A549 (cell line): ENCODE measurements at regions not wholly inside any gene's neighbourhood (a gene's known extent, or its start where the extent isn't known, plus 50 kb on each side); places are given as distances from the start of the nearest gene placed in this dataset.

Experiments
- ATAC-seq, 2 experiments: fragments of 200-7000 bp in 1 of 2; fragments of >200 bp in 1 of 2; cut with Nextera tagmentation in 1 of 2; cut with Tn5 transposase in 1 of 2; 3 replicates each; pipeline versions ENCODE4 v1.8.0 to v1.9.1; 2018 to 2020; ENCODE audit warnings: mild to moderate bottlenecking in 1 of 2, moderate library complexity in 1 of 2
- CTCF ChIA-PET: fragments of 300-600 bp; sonication (Branson Sonifier 250); formaldehyde crosslinking; extraction: SDS; loops from one replicate; lab custom pipeline; 2021; ENCODE audit warnings: antibody characterized with exemption, inconsistent platforms; lab: Yijun Ruan, JAX
- POLR2A ChIA-PET: fragments of 350-600 bp; formaldehyde crosslinking; extraction: SDS; loops from one replicate; lab custom pipeline; 2021; ENCODE audit warnings: antibody characterized with exemption, inconsistent platforms; lab: Yijun Ruan, JAX
- DNase-seq, 2 experiments: peaks; one replicate each; pipeline versions ENCODE4 v3.0.0 to v3.0.0-alpha.2; 2011 to 2016; ENCODE audit warnings: low read depth in 1 of 2, low spot score in 1 of 2
- FAIRE-seq: peaks from 2 replicates; lab custom pipeline; 2011; peaks lifted over from hg19 to GRCh38; lab: Jason Lieb, UNC
- H3K27ac ChIP-seq, 2 experiments: fragments of >200 bp; sonication (Bioruptor Twin); formaldehyde crosslinking; 3 replicates each; pipeline ENCODE4 v1.5.1; 2016 to 2017
- H3K4me1 ChIP-seq: fragments of >200 bp; sonication (Bioruptor Twin); formaldehyde crosslinking; 3 replicates; pipeline ENCODE4 v1.6.1; 2016
- H3K4me2 ChIP-seq: fragments of >200 bp; sonication (Bioruptor Twin); formaldehyde crosslinking; 3 replicates; pipeline ENCODE4 v1.6.1; 2016
- H3K4me3 ChIP-seq: fragments of >200 bp; sonication (Bioruptor Twin); formaldehyde crosslinking; 3 replicates; pipeline ENCODE4 v1.5.1; 2016
- H3K9me3 ChIP-seq: fragments of >200 bp; sonication (Bioruptor Twin); formaldehyde crosslinking; 3 replicates; pipeline ENCODE4 v1.6.1; 2016
- CBX8 ChIP-seq: fragments of 200-600 bp; sonication (generic); IDR thresholded peaks from 2 replicates; pipeline ENCODE4 v1.6.1; 2016
- CEBPB ChIP-seq, 2 experiments: fragments of >200 bp in 1 of 2; sonication (Bioruptor Twin) in 1 of 2; formaldehyde crosslinking in 1 of 2; IDR thresholded peaks; 2 replicates each; pipeline ENCODE4 v1.6.1; 2012 to 2016
- CHD2 ChIP-seq: fragments of 150-350 bp; IDR thresholded peaks from 2 replicates; pipeline ENCODE4 v1.6.1; 2014; ENCODE audit warnings: low read length; ENCODE audit not compliant: partially characterized antibody
- CHD4 ChIP-seq: fragments of 200-600 bp; sonication (generic); IDR thresholded peaks from 2 replicates; pipeline ENCODE4 v1.6.1; 2016; ENCODE audit warnings: antibody characterized with exemption, mild to moderate bottlenecking, borderline replicate concordance
- CTCF ChIP-seq: fragments of >200 bp; sonication (Bioruptor Twin); formaldehyde crosslinking; IDR thresholded peaks from 3 replicates; pipeline ENCODE4 v1.5.1; 2016
- E2F6 ChIP-seq: IDR thresholded peaks from 2 replicates; pipeline ENCODE4 v1.6.1; 2012; ENCODE audit warnings: low read depth, borderline replicate concordance
- EHF ChIP-seq: fragments of 250-450 bp; sonication (Bioruptor Pico); IDR thresholded peaks from 2 replicates; pipeline ENCODE4 v1.5.0; 2020; ENCODE audit warnings: mild to moderate bottlenecking
- EHMT2 ChIP-seq: fragments of 200-600 bp; sonication (generic); IDR thresholded peaks from 2 replicates; pipeline ENCODE4 v1.6.1; 2016; ENCODE audit warnings: antibody characterized with exemption, low read depth, mild to moderate bottlenecking, moderate library complexity
- EP300 ChIP-seq, 2 experiments: fragments of >200 bp; sonication (Bioruptor Twin); formaldehyde crosslinking; IDR thresholded peaks; 2 replicates in 1 of 2; 3 replicates in 1 of 2; pipeline ENCODE4 v1.6.1; 2016 to 2017
- ESRRA ChIP-seq: fragments of 150-350 bp; IDR thresholded peaks from 2 replicates; pipeline ENCODE4 v1.6.1; 2014; ENCODE audit warnings: mild to moderate bottlenecking, low read length, borderline replicate concordance
- FOSL2 ChIP-seq, 2 experiments: fragments of 450-650 bp in 1 of 2; fragments of >200 bp in 1 of 2; sonication (Bioruptor Twin) in 1 of 2; formaldehyde crosslinking; IDR thresholded peaks; 2 replicates each; pipeline versions ENCODE4 v1.5.0 to v1.6.1; 2016 to 2020; ENCODE audit warnings: mild to moderate bottlenecking in 1 of 2, moderate library complexity in 1 of 2
- FOXS1 ChIP-seq: fragments of 250-450 bp; sonication (Bioruptor Pico); IDR thresholded peaks from 2 replicates; pipeline ENCODE4 v1.5.0; 2020; ENCODE audit warnings: mild to moderate bottlenecking, moderate library complexity
- HDAC2 ChIP-seq: fragments of 200-600 bp; sonication (generic); IDR thresholded peaks from 2 replicates; pipeline ENCODE4 v1.6.1; 2016
- HEYL ChIP-seq: fragments of 250-450 bp; sonication (Bioruptor Pico); IDR thresholded peaks from 2 replicates; pipeline ENCODE4 v1.8.0; 2021; ENCODE audit warnings: mild to moderate bottlenecking, moderate library complexity
- HOXA7 ChIP-seq: fragments of 250-450 bp; sonication (Bioruptor Pico); IDR thresholded peaks from 2 replicates; pipeline ENCODE4 v1.5.0; 2020; ENCODE audit warnings: mild to moderate bottlenecking, moderate library complexity
- HOXB5 ChIP-seq: fragments of 250-450 bp; sonication (Bioruptor Pico); IDR thresholded peaks from 2 replicates; pipeline ENCODE4 v1.5.0; 2020; ENCODE audit warnings: mild to moderate bottlenecking, moderate library complexity
- JUN ChIP-seq, 2 experiments: fragments of >200 bp; sonication (Bioruptor Twin); formaldehyde crosslinking; IDR thresholded peaks; 2 replicates in 1 of 2; 3 replicates in 1 of 2; pipeline ENCODE4 v1.6.1; 2016 to 2017
- JUNB ChIP-seq: fragments of >200 bp; sonication (Bioruptor Twin); formaldehyde crosslinking; IDR thresholded peaks from 2 replicates; pipeline ENCODE4 v1.6.1; 2016
- MAFK ChIP-seq: fragments of 450-650 bp; IDR thresholded peaks from 2 replicates; pipeline ENCODE4 v1.6.1; 2014; ENCODE audit not compliant: partially characterized antibody
- MAX ChIP-seq: IDR thresholded peaks from 2 replicates; pipeline ENCODE4 v1.6.1; 2012
- MAZ ChIP-seq: fragments of 150-350 bp; IDR thresholded peaks from 2 replicates; pipeline ENCODE4 v1.6.1; 2014; ENCODE audit warnings: antibody characterized with exemption, low read depth, low read length, borderline replicate concordance
- MYC ChIP-seq: IDR thresholded peaks from 2 replicates; pipeline ENCODE4 v1.6.1; 2012; ENCODE audit warnings: mild to moderate bottlenecking, inconsistent platforms, low read length, improper control_type of control experiment, borderline replicate concordance
- NFE2L2 ChIP-seq: fragments of 150-350 bp; conservative IDR thresholded peaks from 2 replicates; pipeline ENCODE4 v1.6.1; 2014; ENCODE audit warnings: low read length
- NPAS2 ChIP-seq: fragments of 250-450 bp; sonication (Bioruptor Pico); IDR thresholded peaks from 2 replicates; pipeline ENCODE4 v1.8.0; 2022; ENCODE audit warnings: mild to moderate bottlenecking, moderate library complexity, borderline replicate concordance
- NR3C1 ChIP-seq: fragments of >200 bp; sonication (Bioruptor Twin); formaldehyde crosslinking; IDR thresholded peaks from 3 replicates; pipeline ENCODE4 v1.6.1; 2017
- PHF8 ChIP-seq: fragments of 200-600 bp; sonication (generic); IDR thresholded peaks from 2 replicates; pipeline ENCODE4 v1.6.1; 2016; ENCODE audit warnings: low read depth, mild to moderate bottlenecking, antibody characterized with exemption, moderate library complexity, borderline replicate concordance
- POLR2AphosphoS2 ChIP-seq: conservative IDR thresholded peaks from 2 replicates; pipeline ENCODE4 v1.6.1; 2012; ENCODE audit warnings: low read length, improper control_type of control experiment, inconsistent platforms
- RAD21 ChIP-seq, 2 experiments: fragments of >200 bp in 1 of 2; sonication (Bioruptor Twin) in 1 of 2; formaldehyde crosslinking in 1 of 2; IDR thresholded peaks in 1 of 2; conservative IDR thresholded peaks in 1 of 2; 2 replicates in 1 of 2; 3 replicates in 1 of 2; pipeline ENCODE4 v1.6.1; 2012 to 2018; ENCODE audit warnings: inconsistent platforms in 1 of 2
- RFX5 ChIP-seq: fragments of 450-650 bp; IDR thresholded peaks from 2 replicates; pipeline ENCODE4 v1.7.1; 2014; ENCODE audit warnings: antibody characterized with exemption, mild to moderate bottlenecking, moderate library complexity
- USF2 ChIP-seq: fragments of 450-650 bp; IDR thresholded peaks from 2 replicates; pipeline ENCODE4 v1.6.1; 2014; ENCODE audit warnings: antibody characterized with exemption
- WGBS: methylation state at CpG from one replicate; pipeline ENCODE4 v1.1.6; 2017; ENCODE audit errors: missing lambda C conversion rate; 5-methylcytosine and 5-hydroxymethylcytosine counted together
- TF ChIP-seq, protein P1 (sequence below): fragments of >200 bp; sonication (Bioruptor Twin); formaldehyde crosslinking; IDR thresholded peaks from 2 replicates; pipeline ENCODE4 v1.6.1; 2016

DNA sequence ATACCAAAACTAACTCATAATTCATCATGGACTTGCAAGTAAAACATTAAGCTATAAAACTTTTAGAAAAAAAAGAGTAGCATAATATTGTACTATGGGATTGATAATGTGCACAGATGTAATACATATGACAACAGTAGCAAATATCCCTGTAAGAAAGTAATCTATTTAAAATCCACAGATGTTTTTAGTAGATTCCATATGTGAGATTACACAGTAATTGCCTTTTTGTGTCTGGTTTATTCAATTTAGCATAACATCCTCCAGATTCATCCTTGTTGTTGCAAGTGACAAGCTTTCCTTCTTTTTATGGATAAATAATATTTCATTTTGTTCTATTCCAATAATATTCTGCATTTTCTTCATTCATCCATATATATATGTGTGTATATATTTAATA lies 278.2 kb upstream of the LRRTM4 start:
- H3K4me2 ChIP-seq = no peak overlapping the region
- POLR2A ChIA-PET = no interaction called here
- ATAC-seq (no peak), FAIRE-seq (no peak), DNase-seq (no peak)
- no peak overlapping the region for H3K4me3 ChIP-seq
- CTCF ChIA-PET = interaction anchor here (0.6 kb wide), 1 partner anchor 119 kb away, joined by 5 read pairs; no protein-coding TSS in a partner anchor
- TF ChIP-seq RFX5 (no peak), CHD4 (no peak), USF2 (no peak), HDAC2 (no peak), CBX8 (no peak)
- TF ChIP-seq, protein P1, sequence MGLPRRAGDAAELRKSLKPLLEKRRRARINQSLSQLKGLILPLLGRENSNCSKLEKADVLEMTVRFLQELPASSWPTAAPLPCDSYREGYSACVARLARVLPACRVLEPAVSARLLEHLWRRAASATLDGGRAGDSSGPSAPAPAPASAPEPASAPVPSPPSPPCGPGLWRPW = no peak
- no peaks in the 10 kb centered on the region for H3K4me1 ChIP-seq
- no peaks in the 10 kb centered on the region; the same call in 1 of the 3 replicates for H3K9me3 ChIP-seq
- no peak overlapping the region for H3K27ac ChIP-seq

DNA sequence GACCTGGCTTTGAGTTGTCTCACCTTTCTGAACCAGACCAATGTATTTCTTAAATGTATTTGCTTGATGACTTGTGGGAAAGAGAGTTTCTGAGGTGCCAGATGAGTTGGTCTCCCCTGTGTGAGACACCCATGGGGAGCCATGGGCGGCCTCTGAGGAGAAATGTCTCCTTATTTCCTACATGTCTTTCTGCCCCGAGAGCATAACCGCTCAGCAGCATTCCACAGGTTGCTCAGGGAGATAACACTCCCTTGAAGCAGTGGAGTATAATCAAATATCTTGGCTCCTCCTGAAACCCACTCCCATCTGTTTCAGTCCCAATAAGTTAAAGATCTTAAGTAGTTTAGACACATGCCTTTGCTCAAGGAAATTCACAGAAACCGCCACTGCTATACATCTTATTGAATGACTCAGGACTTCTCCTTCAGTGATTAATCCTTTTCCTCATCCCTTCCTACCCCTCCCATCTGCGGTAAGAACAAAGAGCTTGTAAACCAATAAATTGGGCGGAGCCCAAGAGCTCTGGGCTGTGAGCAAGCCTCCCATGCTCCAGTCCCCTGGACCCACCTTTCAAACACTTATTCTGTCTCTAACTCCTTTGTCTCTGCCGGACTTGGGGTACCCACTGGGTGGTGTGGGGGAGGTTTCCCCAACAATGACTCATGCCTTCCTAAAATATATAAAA lies 285.5 kb upstream of the LRRTM4 start:
- ATAC-seq (no peak), DNase-seq (no peak), FAIRE-seq (no peak)
- Histone ChIP-seq H3K4me1 (no peaks in the 10 kb centered on the region), H3K4me2 (no peak overlapping the region), H3K27ac (no peak overlapping the region), H3K4me3 (no peak overlapping the region), H3K9me3 (peaks cover 13% of the 10 kb centered on the region; the same call in 2 of the 3 replicates)
- POLR2A ChIA-PET = no interaction called here
- 10% methylated on average over 7 of the region's 7 CpGs for WGBS
- CTCF ChIA-PET = no interaction called here
- TF ChIP-seq NFE2L2 (no peak), EP300 (IDR thresholded peaks at IDR 0.05) (no peak), NR3C1 (no peak), CHD2 (no peak), PHF8 (no peak), ESRRA (no peak), FOXS1 (CRISPR knock-in tag) (no peak), RAD21 (conservative IDR thresholded peaks at IDR 0.05 in 1 of 2, IDR thresholded peaks at IDR 0.05 in 1 of 2) (no peak), JUN (IDR thresholded peaks at IDR 0.05) (no peak), E2F6 (no peak), MYC (no peak), CTCF (no peak), JUNB (no peak), EHMT2 (no peak), HOXA7 (CRISPR knock-in tag) (no peak), EHF (no peak), CHD4 (no peak)
- TF ChIP-seq, all 56 proteins: peak for 0

DNA sequence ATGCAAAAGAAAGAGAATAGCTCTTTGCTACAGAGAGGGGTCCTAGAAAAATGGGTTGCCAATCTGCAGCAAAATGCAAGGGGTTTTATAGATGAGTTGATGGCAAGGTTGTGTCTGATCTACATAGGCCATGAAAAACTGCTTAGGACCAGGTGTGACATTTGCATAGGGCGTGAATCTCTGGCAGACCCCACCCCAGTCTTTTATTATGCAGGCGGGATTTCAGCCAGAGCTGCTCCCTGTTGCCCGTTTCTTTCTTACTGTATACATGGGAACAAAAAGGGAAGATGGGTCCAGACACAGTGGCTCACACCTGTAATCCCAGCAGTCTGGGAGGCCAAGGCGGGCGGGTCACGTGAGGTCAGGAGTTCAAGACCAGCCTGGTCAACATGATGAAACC lies 286.4 kb upstream of the LRRTM4 start:
- Histone ChIP-seq H3K27ac (no peak overlapping the region), H3K4me3 (no peak overlapping the region), H3K4me2 (no peak overlapping the region), H3K9me3 (peaks cover 18% of the 10 kb centered on the region; the same call in 2 of the 3 replicates), H3K4me1 (no peaks in the 10 kb centered on the region)
- 1% methylated on average over 6 of the region's 6 CpGs for WGBS
- ATAC-seq = no peak
- CTCF ChIA-PET = no interaction called here
- DNase-seq = no peak
- FAIRE-seq = no peak
- POLR2A ChIA-PET = no interaction called here
- TF ChIP-seq MYC (no peak), JUN (IDR thresholded peaks at IDR 0.05) (no peak), MAFK (no peak), FOSL2 (IDR thresholded peaks at IDR 0.05) (no peak), FOSL2 (CRISPR knock-in tag; IDR thresholded peaks at IDR 0.05) (no peak), CEBPB (IDR thresholded peaks at IDR 0.05) (no peak), NPAS2 (CRISPR knock-in tag) (no peak), MAZ (no peak), MAX (no peak), POLR2AphosphoS2 (no peak), NR3C1 (no peak), ESRRA (no peak), CHD2 (no peak), HOXB5 (CRISPR knock-in tag) (no peak), HEYL (CRISPR knock-in tag) (no peak), NFE2L2 (no peak)
